ENCODE measurements at regions not wholly inside any gene's neighbourhood (a gene's known extent, or its start where the extent isn't known, plus 50 kb on each side); places are given as distances from the start of the nearest gene placed in this dataset.

DNA sequence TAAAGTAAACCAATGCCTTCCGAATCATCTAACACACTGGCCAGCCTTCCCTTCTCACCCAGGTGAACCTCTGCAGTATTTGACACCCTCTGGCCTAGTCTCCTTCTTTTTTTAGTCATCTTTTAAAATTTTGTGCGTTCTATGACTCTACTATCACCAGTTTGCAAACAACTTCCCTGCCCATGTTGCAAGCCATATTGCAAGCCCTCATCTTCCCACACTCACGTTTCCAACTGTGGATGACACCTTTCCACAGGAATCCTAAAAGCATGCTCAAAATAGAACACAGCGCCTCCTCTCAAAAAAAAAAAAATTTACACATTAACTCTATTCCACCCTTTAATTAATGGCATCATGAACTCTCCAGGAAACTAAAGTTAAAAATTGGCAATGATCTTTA, 440.1 kb downstream of the EFNB2 start:
- TF ChIP-seq, protein P1, sequence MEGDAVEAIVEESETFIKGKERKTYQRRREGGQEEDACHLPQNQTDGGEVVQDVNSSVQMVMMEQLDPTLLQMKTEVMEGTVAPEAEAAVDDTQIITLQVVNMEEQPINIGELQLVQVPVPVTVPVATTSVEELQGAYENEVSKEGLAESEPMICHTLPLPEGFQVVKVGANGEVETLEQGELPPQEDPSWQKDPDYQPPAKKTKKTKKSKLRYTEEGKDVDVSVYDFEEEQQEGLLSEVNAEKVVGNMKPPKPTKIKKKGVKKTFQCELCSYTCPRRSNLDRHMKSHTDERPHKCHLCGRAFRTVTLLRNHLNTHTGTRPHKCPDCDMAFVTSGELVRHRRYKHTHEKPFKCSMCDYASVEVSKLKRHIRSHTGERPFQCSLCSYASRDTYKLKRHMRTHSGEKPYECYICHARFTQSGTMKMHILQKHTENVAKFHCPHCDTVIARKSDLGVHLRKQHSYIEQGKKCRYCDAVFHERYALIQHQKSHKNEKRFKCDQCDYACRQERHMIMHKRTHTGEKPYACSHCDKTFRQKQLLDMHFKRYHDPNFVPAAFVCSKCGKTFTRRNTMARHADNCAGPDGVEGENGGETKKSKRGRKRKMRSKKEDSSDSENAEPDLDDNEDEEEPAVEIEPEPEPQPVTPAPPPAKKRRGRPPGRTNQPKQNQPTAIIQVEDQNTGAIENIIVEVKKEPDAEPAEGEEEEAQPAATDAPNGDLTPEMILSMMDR (conservative IDR thresholded peaks at IDR 0.05 in 1 of 2, IDR thresholded peaks at IDR 0.05 in 1 of 2; ENCODE audit: low read depth in 1 of 2, low read length in 2 of 2): no peak
- TF ChIP-seq EZH2 (IDR thresholded peaks at IDR 0.05; ENCODE audit: low read length, missing control alignments): no peak
